MM.1S (cell line): ENCODE measurements at regions not wholly inside any gene's neighbourhood (a gene's known extent, or its start where the extent isn't known, plus 50 kb on each side); places are given as distances from the start of the nearest gene placed in this dataset.

Experiments used
- EZH2 ChIP-seq: fragments of 300-600 bp; sonication (generic); optimal IDR thresholded peaks from 2 replicates; pipeline ENCODE3; 2017; ENCODE audit warnings: low read depth, mild to moderate bottlenecking, antibody characterized with exemption, low read length, mixed read lengths
- TF ChIP-seq, protein P1 (sequence below): fragments of 300-600 bp; sonication (generic); IDR thresholded peaks from 2 replicates; pipeline ENCODE4 v1.5.1; 2016; ENCODE audit warnings: antibody characterized with exemption, low read length, mixed read lengths

GRCh38 chr3:135874035-135874434 lies 91.5 kb upstream of the PPP2R3A start:
- no peak for TF ChIP-seq EZH2
- TF ChIP-seq, protein P1, sequence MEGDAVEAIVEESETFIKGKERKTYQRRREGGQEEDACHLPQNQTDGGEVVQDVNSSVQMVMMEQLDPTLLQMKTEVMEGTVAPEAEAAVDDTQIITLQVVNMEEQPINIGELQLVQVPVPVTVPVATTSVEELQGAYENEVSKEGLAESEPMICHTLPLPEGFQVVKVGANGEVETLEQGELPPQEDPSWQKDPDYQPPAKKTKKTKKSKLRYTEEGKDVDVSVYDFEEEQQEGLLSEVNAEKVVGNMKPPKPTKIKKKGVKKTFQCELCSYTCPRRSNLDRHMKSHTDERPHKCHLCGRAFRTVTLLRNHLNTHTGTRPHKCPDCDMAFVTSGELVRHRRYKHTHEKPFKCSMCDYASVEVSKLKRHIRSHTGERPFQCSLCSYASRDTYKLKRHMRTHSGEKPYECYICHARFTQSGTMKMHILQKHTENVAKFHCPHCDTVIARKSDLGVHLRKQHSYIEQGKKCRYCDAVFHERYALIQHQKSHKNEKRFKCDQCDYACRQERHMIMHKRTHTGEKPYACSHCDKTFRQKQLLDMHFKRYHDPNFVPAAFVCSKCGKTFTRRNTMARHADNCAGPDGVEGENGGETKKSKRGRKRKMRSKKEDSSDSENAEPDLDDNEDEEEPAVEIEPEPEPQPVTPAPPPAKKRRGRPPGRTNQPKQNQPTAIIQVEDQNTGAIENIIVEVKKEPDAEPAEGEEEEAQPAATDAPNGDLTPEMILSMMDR: no peak
